DMS 273 (cell line): ENCODE measurements at regions not wholly inside any gene's neighbourhood (a gene's known extent, or its start where the extent isn't known, plus 50 kb on each side); places are given as distances from the start of the nearest gene placed in this dataset.

Experiments used
- DNase-seq: peaks from one replicate; lab custom pipeline; 2025; ENCODE audit not compliant: unreplicated experiment; lab: John Stamatoyannopoulos, UW

GRCh38 chr9:109830545-109830944 lies 50.5 kb downstream of the PALM2AKAP2 start:
- DNase-seq, result no peak

GRCh38 chr9:109831998-109832658 lies 52.1 kb downstream of the PALM2AKAP2 start:
- DNase-seq, result no peak

- no peak for DNase-seq
These were observed 54.9 kb downstream of the PALM2AKAP2 start for GRCh38 chr9:109834855-109835254.

- DNase-seq, result peak; percentile 84
These were observed 63.6 kb downstream of the PALM2AKAP2 start for GRCh38 chr9:109843641-109844040.

GRCh38 chr9:109845226-109845625 lies 65.2 kb downstream of the PALM2AKAP2 start:
- DNase-seq, result no peak

GRCh38 chr9:109846776-109847175 lies 66.8 kb downstream of the PALM2AKAP2 start:
- DNase-seq, result no peak

GRCh38 chr9:109852556-109852955 lies 72.6 kb downstream of the PALM2AKAP2 start:
- DNase-seq, result no peak

GRCh38 chr9:109855540-109855939 lies 75.5 kb downstream of the PALM2AKAP2 start:
- no peak for DNase-seq

- no peak for DNase-seq
These were observed 76.8 kb downstream of the PALM2AKAP2 start for GRCh38 chr9:109856785-109857184.

- no peak for DNase-seq
These were observed 77.3 kb downstream of the PALM2AKAP2 start for GRCh38 chr9:109857336-109857735.

GRCh38 chr9:109859447-109859846 lies 79.4 kb downstream of the PALM2AKAP2 start:
- DNase-seq, result no peak

GRCh38 chr9:109860521-109860920 lies 80.5 kb downstream of the PALM2AKAP2 start:
- DNase-seq, result no peak

- DNase-seq, result no peak
These were observed 81.5 kb downstream of the PALM2AKAP2 start for GRCh38 chr9:109861499-109861898.

GRCh38 chr9:109861918-109862317 lies 81.9 kb downstream of the PALM2AKAP2 start:
- DNase-seq, result no peak

- DNase-seq, result no peak
These were observed 82.5 kb downstream of the PALM2AKAP2 start for GRCh38 chr9:109862452-109862851.

- DNase-seq, result no peak
These were observed 84.0 kb downstream of the PALM2AKAP2 start for GRCh38 chr9:109863961-109864360.

- DNase-seq, result no peak
These were observed 85.5 kb downstream of the PALM2AKAP2 start for GRCh38 chr9:109865521-109865920.

- DNase-seq, result no peak
These were observed 88.2 kb downstream of the PALM2AKAP2 start for GRCh38 chr9:109868207-109868606.

GRCh38 chr9:109868722-109869121 lies 88.7 kb downstream of the PALM2AKAP2 start:
- DNase-seq, result no peak

GRCh38 chr9:109870365-109870764 lies 90.4 kb downstream of the PALM2AKAP2 start:
- DNase-seq, result no peak

GRCh38 chr9:109872901-109873300 lies 92.9 kb downstream of the PALM2AKAP2 start:
- no peak for DNase-seq

- DNase-seq, result no peak
These were observed 95.6 kb downstream of the PALM2AKAP2 start for GRCh38 chr9:109875495-109876129.
